ENCODE measurements at regions not wholly inside any gene's neighbourhood (a gene's known extent, or its start where the extent isn't known, plus 50 kb on each side); places are given as distances from the start of the nearest gene placed in this dataset.
"Not testable (repeated sequence)": the region's sequence is repeated elsewhere in the genome, so short reads cannot be mapped to it uniquely, and the experiment has no call there.

GRCh38 chr2:155472018-155472417, 773.5 kb downstream of the KCNJ3 start:
- intact Hi-C loops (cut with micrococcal nuclease); H3K4me3 Mint-ChIP-seq (ENCODE audit: low read depth); H3K27ac Mint-ChIP-seq; H3K36me3 Mint-ChIP-seq (ENCODE audit: low read depth); DNase-seq (ENCODE audit: low spot score); H3K9me3 Mint-ChIP-seq; H3K4me1 Mint-ChIP-seq (ENCODE audit: low read depth); H3K27me3 Mint-ChIP-seq (ENCODE audit: low read depth): not testable (repeated sequence)

- Mint-ChIP-seq H3K27ac (no peak overlapping the region), H3K36me3 (ENCODE audit: low read depth) (no peaks in the 10 kb centered on the region), H3K27me3 (ENCODE audit: low read depth) (no peaks in the 10 kb centered on the region), H3K9me3 (no peaks in the 10 kb centered on the region), H3K4me3 (ENCODE audit: low read depth) (no peak overlapping the region), H3K4me1 (ENCODE audit: low read depth) (no peaks in the 10 kb centered on the region)
- DNase-seq (ENCODE audit: low spot score), result no peak
- intact Hi-C loops (cut with micrococcal nuclease), result no loop called here
Measured at GRCh38 chr2:155456222-155456621, 757.7 kb downstream of the KCNJ3 start.

- Mint-ChIP-seq H3K4me1 (ENCODE audit: low read depth) (no peaks in the 10 kb centered on the region), H3K27ac (no peak overlapping the region), H3K9me3 (peaks cover 25% of the 10 kb centered on the region), H3K27me3 (ENCODE audit: low read depth) (no peaks in the 10 kb centered on the region), H3K36me3 (ENCODE audit: low read depth) (no peaks in the 10 kb centered on the region), H3K4me3 (ENCODE audit: low read depth) (no peak overlapping the region)
- DNase-seq (ENCODE audit: low spot score), result no peak
- intact Hi-C loops (cut with micrococcal nuclease), result no loop called here
Measured at GRCh38 chr2:155442755-155443372, 744.4 kb downstream of the KCNJ3 start.

GRCh38 chr2:155442088-155442487, 743.6 kb downstream of the KCNJ3 start:
- no peak overlapping the region for H3K27ac Mint-ChIP-seq
- H3K9me3 Mint-ChIP-seq, result peaks cover 25% of the 10 kb centered on the region
- no peaks in the 10 kb centered on the region for H3K27me3 Mint-ChIP-seq (ENCODE audit: low read depth)
- no peak overlapping the region for H3K4me3 Mint-ChIP-seq (ENCODE audit: low read depth)
- no peak for DNase-seq (ENCODE audit: low spot score)
- H3K4me1 Mint-ChIP-seq (ENCODE audit: low read depth), result no peaks in the 10 kb centered on the region
- no peaks in the 10 kb centered on the region for H3K36me3 Mint-ChIP-seq (ENCODE audit: low read depth)
- intact Hi-C loops (cut with micrococcal nuclease), result no loop called here

GRCh38 chr2:155431004-155431507, 732.6 kb downstream of the KCNJ3 start:
- Mint-ChIP-seq H3K36me3 (ENCODE audit: low read depth) (no peaks in the 10 kb centered on the region), H3K4me3 (ENCODE audit: low read depth) (no peak overlapping the region), H3K4me1 (ENCODE audit: low read depth) (no peaks in the 10 kb centered on the region), H3K27me3 (ENCODE audit: low read depth) (no peaks in the 10 kb centered on the region), H3K9me3 (no peaks in the 10 kb centered on the region), H3K27ac (no peak overlapping the region)
- intact Hi-C loops (cut with micrococcal nuclease), result no loop called here
- DNase-seq (ENCODE audit: low spot score), result no peak

GRCh38 chr2:155427470-155427869, 729.0 kb downstream of the KCNJ3 start:
- H3K4me1 Mint-ChIP-seq (ENCODE audit: low read depth), result no peaks in the 10 kb centered on the region
- H3K4me3 Mint-ChIP-seq (ENCODE audit: low read depth), result no peak overlapping the region
- no peak overlapping the region for H3K27ac Mint-ChIP-seq
- no peaks in the 10 kb centered on the region for H3K27me3 Mint-ChIP-seq (ENCODE audit: low read depth)
- no peak for DNase-seq (ENCODE audit: low spot score)
- no peaks in the 10 kb centered on the region for H3K36me3 Mint-ChIP-seq (ENCODE audit: low read depth)
- intact Hi-C loops (cut with micrococcal nuclease), result no loop called here
- no peaks in the 10 kb centered on the region for H3K9me3 Mint-ChIP-seq

GRCh38 chr2:155424518-155424917, 726.0 kb downstream of the KCNJ3 start:
- H3K4me1 Mint-ChIP-seq (ENCODE audit: low read depth), result no peaks in the 10 kb centered on the region
- H3K27ac Mint-ChIP-seq, result no peak overlapping the region
- H3K4me3 Mint-ChIP-seq (ENCODE audit: low read depth), result no peak overlapping the region
- no peak for DNase-seq (ENCODE audit: low spot score)
- H3K9me3 Mint-ChIP-seq, result no peaks in the 10 kb centered on the region
- H3K27me3 Mint-ChIP-seq (ENCODE audit: low read depth), result no peaks in the 10 kb centered on the region
- intact Hi-C loops (cut with micrococcal nuclease), result no loop called here
- H3K36me3 Mint-ChIP-seq (ENCODE audit: low read depth), result no peaks in the 10 kb centered on the region

GRCh38 chr2:155418753-155419152, 720.3 kb downstream of the KCNJ3 start:
- no peak overlapping the region for H3K27ac Mint-ChIP-seq
- no peaks in the 10 kb centered on the region for H3K4me1 Mint-ChIP-seq (ENCODE audit: low read depth)
- no peaks in the 10 kb centered on the region for H3K9me3 Mint-ChIP-seq
- no peaks in the 10 kb centered on the region for H3K36me3 Mint-ChIP-seq (ENCODE audit: low read depth)
- H3K4me3 Mint-ChIP-seq (ENCODE audit: low read depth), result no peak overlapping the region
- intact Hi-C loops (cut with micrococcal nuclease), result no loop called here
- no peaks in the 10 kb centered on the region for H3K27me3 Mint-ChIP-seq (ENCODE audit: low read depth)
- no peak for DNase-seq (ENCODE audit: low spot score)

GRCh38 chr2:155412598-155412997, 714.1 kb downstream of the KCNJ3 start:
- no peaks in the 10 kb centered on the region for H3K36me3 Mint-ChIP-seq (ENCODE audit: low read depth)
- DNase-seq (ENCODE audit: low spot score), result no peak
- no peak overlapping the region for H3K27ac Mint-ChIP-seq
- no peaks in the 10 kb centered on the region for H3K9me3 Mint-ChIP-seq
- intact Hi-C loops (cut with micrococcal nuclease), result no loop called here
- H3K4me3 Mint-ChIP-seq (ENCODE audit: low read depth), result no peak overlapping the region
- no peaks in the 10 kb centered on the region for H3K4me1 Mint-ChIP-seq (ENCODE audit: low read depth)
- no peaks in the 10 kb centered on the region for H3K27me3 Mint-ChIP-seq (ENCODE audit: low read depth)

- Mint-ChIP-seq H3K9me3 (peaks cover 22% of the 10 kb centered on the region), H3K27ac (no peak overlapping the region), H3K36me3 (ENCODE audit: low read depth) (no peaks in the 10 kb centered on the region), H3K27me3 (ENCODE audit: low read depth) (no peaks in the 10 kb centered on the region), H3K4me1 (ENCODE audit: low read depth) (no peaks in the 10 kb centered on the region), H3K4me3 (ENCODE audit: low read depth) (no peak overlapping the region)
- DNase-seq (ENCODE audit: low spot score), result no peak
- intact Hi-C loops (cut with micrococcal nuclease), result no loop called here
Measured at GRCh38 chr2:155404433-155405002, 706.0 kb downstream of the KCNJ3 start.

GRCh38 chr2:155393406-155393805, 694.9 kb downstream of the KCNJ3 start:
- no peak for DNase-seq (ENCODE audit: low spot score)
- Mint-ChIP-seq H3K27me3 (ENCODE audit: low read depth) (no peaks in the 10 kb centered on the region), H3K4me3 (ENCODE audit: low read depth) (no peak overlapping the region), H3K9me3 (no peaks in the 10 kb centered on the region), H3K4me1 (ENCODE audit: low read depth) (no peaks in the 10 kb centered on the region), H3K36me3 (ENCODE audit: low read depth) (no peaks in the 10 kb centered on the region), H3K27ac (no peak overlapping the region)
- intact Hi-C loops (cut with micrococcal nuclease), result no loop called here

GRCh38 chr2:155391613-155392130, 693.2 kb downstream of the KCNJ3 start:
- intact Hi-C loops (cut with micrococcal nuclease), result no loop called here
- H3K27ac Mint-ChIP-seq, result no peak overlapping the region

GRCh38 chr2:155389224-155389623, 690.7 kb downstream of the KCNJ3 start:
- no peak overlapping the region for H3K4me3 Mint-ChIP-seq (ENCODE audit: low read depth)
- H3K27ac Mint-ChIP-seq, result no peak overlapping the region
- H3K4me1 Mint-ChIP-seq (ENCODE audit: low read depth), result no peaks in the 10 kb centered on the region
- intact Hi-C loops (cut with micrococcal nuclease), result no loop called here
- H3K36me3 Mint-ChIP-seq (ENCODE audit: low read depth), result no peaks in the 10 kb centered on the region
- H3K9me3 Mint-ChIP-seq, result no peaks in the 10 kb centered on the region
- no peaks in the 10 kb centered on the region for H3K27me3 Mint-ChIP-seq (ENCODE audit: low read depth)
- no peak for DNase-seq (ENCODE audit: low spot score)

More at GRCh38 chr2:155391613-155392130, 693.2 kb downstream of the KCNJ3 start:
- H3K4me3 Mint-ChIP-seq (ENCODE audit: low read depth), result no peak overlapping the region
- no peaks in the 10 kb centered on the region for H3K9me3 Mint-ChIP-seq
- H3K4me1 Mint-ChIP-seq (ENCODE audit: low read depth), result no peaks in the 10 kb centered on the region
- no peaks in the 10 kb centered on the region for H3K27me3 Mint-ChIP-seq (ENCODE audit: low read depth)
- DNase-seq (ENCODE audit: low spot score), result no peak
- H3K36me3 Mint-ChIP-seq (ENCODE audit: low read depth), result no peaks in the 10 kb centered on the region
